T-helper 1 cell treated with Interleukin-12 subunit alpha and Interleukin-12 subunit beta and Interleukin-4 antibody, amounts not matched to agents 30 ng/mL and 1 ng/mL, for 36 hours (primary cell): ENCODE measurements at regions not wholly inside any gene's neighbourhood (a gene's known extent, or its start where the extent isn't known, plus 50 kb on each side); places are given as distances from the start of the nearest gene placed in this dataset.

Experiments used
- intact Hi-C: fragments of 100-400 bp; cut with micrococcal nuclease; formaldehyde crosslinking; loops from one replicate; pipeline ENCODE4 v1.15.1; 2024

GRCh38 chr5:61894046-61894445 lies 412.0 kb upstream of the KIF2A start:
- intact Hi-C loops, result no loop called here

- intact Hi-C loops, result loop anchor here (1.0 kb wide), 1 partner anchor 25 kb away; no protein-coding TSS in a partner anchor
Observed at GRCh38 chr5:61896811-61897210, 409.2 kb upstream of the KIF2A start.

- intact Hi-C loops, result no loop called here
Observed at GRCh38 chr5:61897251-61897650, 408.8 kb upstream of the KIF2A start.

- intact Hi-C loops, result no loop called here
Observed at GRCh38 chr5:61901997-61902396, 404.0 kb upstream of the KIF2A start.

- intact Hi-C loops, result no loop called here
Observed at GRCh38 chr5:61904730-61905129, 401.3 kb upstream of the KIF2A start.

GRCh38 chr5:61905613-61906012 lies 400.4 kb upstream of the KIF2A start:
- intact Hi-C loops, result no loop called here

- intact Hi-C loops, result no loop called here
Observed at GRCh38 chr5:61906820-61907219, 399.2 kb upstream of the KIF2A start.

GRCh38 chr5:61907995-61908394 lies 398.0 kb upstream of the KIF2A start:
- intact Hi-C loops, result no loop called here

- intact Hi-C loops, result no loop called here
Observed at GRCh38 chr5:61910771-61911170, 395.2 kb upstream of the KIF2A start.

GRCh38 chr5:61912559-61912958 lies 393.4 kb upstream of the KIF2A start:
- intact Hi-C loops, result no loop called here

GRCh38 chr5:61915646-61916045 lies 390.4 kb upstream of the KIF2A start:
- intact Hi-C loops, result no loop called here

GRCh38 chr5:61916621-61917620 lies 389.1 kb upstream of the KIF2A start:
- intact Hi-C loops, result no loop called here

- intact Hi-C loops, result no loop called here
Observed at GRCh38 chr5:61918611-61919010, 387.4 kb upstream of the KIF2A start.

- intact Hi-C loops, result no loop called here
Observed at GRCh38 chr5:61919920-61920319, 386.1 kb upstream of the KIF2A start.

GRCh38 chr5:61924251-61924650 lies 381.8 kb upstream of the KIF2A start:
- intact Hi-C loops, result no loop called here

GRCh38 chr5:61926911-61927310 lies 379.1 kb upstream of the KIF2A start:
- intact Hi-C loops, result no loop called here

- intact Hi-C loops, result no loop called here
Observed at GRCh38 chr5:61931236-61931635, 374.8 kb upstream of the KIF2A start.

- intact Hi-C loops, result no loop called here
Observed at GRCh38 chr5:61933787-61934626, 372.0 kb upstream of the KIF2A start.

GRCh38 chr5:61941637-61942036 lies 364.4 kb upstream of the KIF2A start:
- intact Hi-C loops, result no loop called here

GRCh38 chr5:61942462-61943049 lies 363.4 kb upstream of the KIF2A start:
- intact Hi-C loops, result no loop called here

GRCh38 chr5:61943713-61944112 lies 362.3 kb upstream of the KIF2A start:
- intact Hi-C loops, result no loop called here

GRCh38 chr5:61948151-61948550 lies 357.9 kb upstream of the KIF2A start:
- intact Hi-C loops, result no loop called here
